OCI-LY1 (cell line): ENCODE measurements at regions not wholly inside any gene's neighbourhood (a gene's known extent, or its start where the extent isn't known, plus 50 kb on each side); places are given as distances from the start of the nearest gene placed in this dataset.

Experiments used
- CTCF ChIP-seq: fragments of 200-600 bp; sonication (generic), shearing (Covaris generic); IDR thresholded peaks from 2 replicates; pipeline ENCODE4 v1.5.1; 2017; ENCODE audit warnings: mild to moderate bottlenecking, antibody characterized with exemption, low read length, moderate library complexity, mixed read lengths
- EZH2 ChIP-seq: fragments of 200-600 bp; sonication (generic), shearing (Covaris generic); IDR thresholded peaks from 2 replicates; pipeline ENCODE4 v1.8.0; 2017; ENCODE audit warnings: borderline replicate concordance, mixed run types, mild to moderate bottlenecking, antibody characterized with exemption, low read length, moderate library complexity, mixed read lengths

- TF ChIP-seq CTCF (no peak), EZH2 (no peak)
These were observed 223.9 kb downstream of the LACC1 start for GRCh38 chr13:44103429-44104196.
